Kidney glomerular epithelial cell (primary cell): ENCODE measurements at regions not wholly inside any gene's neighbourhood (a gene's known extent, or its start where the extent isn't known, plus 50 kb on each side); places are given as distances from the start of the nearest gene placed in this dataset.

Experiments used
- DNase-seq: peaks from one replicate; lab custom pipeline; 2025; lab: John Stamatoyannopoulos, UW

- no peak for DNase-seq
These were observed 85.8 kb upstream of the PRNP start for GRCh38 chr20:4600308-4601014.

GRCh38 chr20:4597215-4597614 is 89.0 kb upstream of the PRNP start:
- DNase-seq, result no peak

DNA sequence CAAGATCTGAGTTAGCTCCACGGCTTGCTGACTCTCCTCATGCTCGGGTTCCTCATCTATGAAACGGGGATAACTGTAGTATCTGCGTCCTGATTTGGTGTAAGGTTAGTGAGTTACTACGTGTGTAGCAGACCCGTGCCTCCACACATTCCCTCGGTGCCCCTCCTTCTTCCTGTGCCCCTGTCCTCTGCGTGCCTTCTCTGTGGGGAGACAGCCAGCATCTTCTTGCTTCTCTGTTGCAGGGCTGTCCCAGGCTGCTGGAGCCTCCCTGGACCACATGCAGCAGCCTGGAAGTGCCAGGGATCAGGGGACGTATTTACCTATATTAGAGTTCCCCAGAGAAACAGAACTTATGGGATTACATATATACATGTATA is 93.1 kb upstream of the PRNP start:
- DNase-seq, result no peak

DNA sequence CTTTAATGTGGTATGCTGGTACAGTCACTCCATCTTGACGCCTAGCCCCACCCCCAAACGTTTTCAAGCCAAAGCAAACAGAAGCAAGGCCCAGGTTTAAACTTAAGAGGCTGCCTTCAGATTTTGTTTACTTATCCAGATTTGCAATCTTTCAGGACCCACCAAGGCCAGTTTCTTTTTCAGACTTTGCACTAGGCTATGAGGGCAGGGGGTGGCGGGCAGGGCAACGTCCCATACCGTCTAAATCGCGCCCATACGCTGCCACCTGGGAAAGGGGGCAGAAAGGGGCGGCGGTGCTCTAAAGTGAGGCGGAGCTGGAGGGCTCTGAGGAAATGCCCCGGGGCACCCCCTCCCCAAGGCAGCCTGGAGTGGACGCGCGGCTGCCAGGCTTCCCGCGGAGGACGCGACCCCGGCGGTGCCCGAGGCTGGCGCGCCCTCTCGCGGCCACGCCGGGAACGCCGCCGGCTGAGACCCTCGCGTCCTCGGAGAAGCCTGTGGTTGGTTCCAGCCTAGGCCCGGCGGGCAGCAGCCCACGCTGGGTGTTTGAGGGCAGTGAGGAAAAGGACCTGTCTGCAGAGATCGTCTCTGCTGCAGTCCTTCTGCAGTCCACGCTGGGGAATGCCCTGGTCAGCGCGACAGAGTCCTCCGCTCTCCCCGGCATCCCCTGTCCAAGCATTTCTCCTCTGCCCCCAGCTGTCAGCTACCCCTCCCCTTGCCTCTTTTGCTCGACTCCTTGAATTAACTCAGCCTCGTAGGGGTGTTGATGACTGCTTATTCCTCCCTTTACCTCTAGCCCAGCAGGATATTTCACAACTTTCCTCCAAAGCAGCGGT is 93.7 kb upstream of the PRNP start:
- no peak for DNase-seq

DNA sequence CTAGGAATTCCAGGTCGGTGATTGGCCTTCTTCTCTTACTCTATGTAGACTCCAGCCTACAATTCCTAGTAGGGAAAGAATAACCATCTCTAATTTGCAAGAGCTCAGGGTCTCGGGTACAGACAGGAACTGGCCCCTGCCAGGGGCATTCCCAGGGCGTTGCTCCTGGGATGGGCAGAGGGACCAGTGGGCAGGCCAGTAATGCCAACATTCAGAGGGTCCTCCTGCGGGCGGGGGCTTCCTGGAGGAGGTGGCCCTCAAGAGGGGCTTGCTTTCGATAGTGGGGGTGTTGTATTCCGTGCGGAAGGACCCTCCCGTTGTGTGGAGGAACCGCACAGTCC is 94.3 kb upstream of the PRNP start:
- DNase-seq, result no peak

DNA sequence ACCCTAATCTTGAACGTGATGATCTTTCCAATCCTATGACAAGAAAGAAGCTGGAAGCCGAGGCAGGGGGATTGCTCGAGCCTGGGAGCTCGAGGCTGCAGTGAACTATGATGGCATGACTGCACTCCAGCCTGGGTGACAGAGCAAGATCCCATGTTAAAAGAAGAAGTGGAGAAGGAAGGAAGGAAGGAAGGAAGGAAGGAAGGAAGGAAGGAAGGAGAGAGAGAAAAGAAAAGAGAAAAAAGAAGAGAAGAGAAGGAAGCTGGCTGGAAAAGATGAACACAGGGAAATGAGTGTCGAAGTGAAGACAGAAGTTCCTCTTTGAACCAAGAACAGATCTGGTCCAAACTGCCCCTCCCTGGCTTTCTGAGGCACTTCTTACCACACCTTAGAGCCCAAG is 100.5 kb upstream of the PRNP start:
- no peak for DNase-seq

DNA sequence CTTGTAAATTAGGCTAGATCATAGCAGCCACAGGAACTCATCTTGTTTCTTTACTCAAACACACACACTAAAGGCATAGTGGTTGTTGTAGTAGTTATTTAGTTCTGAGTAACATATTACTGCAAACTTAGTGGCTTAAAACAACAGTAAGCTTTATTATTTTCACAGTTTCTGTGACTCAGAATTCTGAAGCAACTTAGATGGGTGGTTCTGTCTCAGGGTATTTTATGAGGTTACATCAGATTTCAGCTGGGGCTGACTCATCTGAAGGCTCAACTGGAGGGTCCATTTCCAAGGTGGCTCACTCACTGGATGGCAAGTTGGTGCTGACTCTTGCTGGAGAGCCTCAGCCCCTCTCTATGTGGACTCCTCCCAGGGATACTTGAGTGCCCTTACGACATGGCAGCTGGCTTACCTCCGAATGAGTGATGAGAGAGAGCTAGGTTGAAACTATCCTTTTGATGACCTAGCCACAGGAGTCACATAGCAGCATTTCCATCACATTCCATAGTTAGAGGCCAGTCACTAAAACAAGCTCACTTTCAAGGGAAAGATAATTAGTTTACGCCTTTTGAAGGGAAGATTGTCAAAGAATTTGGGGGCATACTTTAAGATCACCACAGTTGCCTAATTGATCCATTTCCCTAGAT is 101.0 kb upstream of the PRNP start:
- peak; percentile 39 for DNase-seq

DNA sequence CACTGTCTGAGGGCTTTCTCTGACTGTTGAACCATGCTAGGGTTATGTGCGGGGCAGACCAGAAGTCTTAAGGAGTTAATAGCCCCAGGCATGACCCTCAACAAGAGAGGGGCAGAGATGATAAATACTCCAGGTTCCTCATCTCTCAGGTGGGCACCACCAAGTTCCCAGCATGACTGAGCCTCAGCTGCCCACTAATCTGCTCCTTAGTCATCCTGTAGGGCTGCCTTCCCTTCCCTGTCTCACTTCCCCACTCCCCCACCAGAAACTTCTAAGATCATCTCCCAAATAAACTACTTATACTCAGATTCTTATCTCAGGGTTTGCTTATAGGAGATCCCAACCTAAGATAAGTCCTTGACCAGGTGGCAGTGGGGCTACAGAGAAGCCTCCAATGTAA is 101.7 kb upstream of the PRNP start:
- DNase-seq, result no peak

DNA sequence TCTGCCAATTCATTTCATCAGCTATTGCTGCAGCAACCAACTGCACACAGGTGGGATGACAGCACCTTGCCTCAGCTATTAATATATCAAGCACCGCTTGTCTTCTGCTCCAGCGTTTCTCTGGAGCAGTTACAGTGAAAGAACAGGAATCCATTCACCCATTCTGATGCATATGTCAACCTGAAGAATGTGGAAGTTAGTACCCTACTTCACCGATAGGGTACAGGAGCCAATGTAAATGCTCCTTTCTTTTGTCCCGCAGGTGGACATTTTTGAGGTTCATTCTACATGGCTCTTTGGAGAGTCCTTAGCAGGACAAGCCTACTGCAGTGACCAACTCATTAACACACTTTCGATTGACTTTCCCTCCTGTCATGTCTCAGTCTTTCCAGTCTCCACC is 104.4 kb upstream of the PRNP start:
- no peak for DNase-seq

DNA sequence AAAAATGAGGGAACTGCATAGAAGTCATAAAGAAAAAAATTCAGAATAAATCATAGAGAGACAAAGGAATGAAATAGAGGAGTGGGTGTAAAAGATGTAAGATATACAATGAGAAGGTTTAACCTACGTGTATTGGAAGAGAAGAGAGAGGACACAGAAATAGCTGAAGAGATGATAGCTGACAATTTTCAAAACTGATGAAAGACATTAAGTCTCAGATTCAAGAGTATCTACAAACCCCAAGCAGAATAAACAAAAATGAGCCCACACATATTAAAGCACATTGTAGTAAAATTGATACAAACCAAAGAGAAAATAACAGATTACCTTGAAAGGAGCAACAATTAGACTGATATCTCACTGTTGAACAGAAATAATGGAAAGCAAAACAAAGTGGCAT is 107.9 kb upstream of the PRNP start:
- DNase-seq, result no peak

GRCh38 chr20:4574356-4574690 is 111.9 kb upstream of the PRNP start:
- no peak for DNase-seq

DNA sequence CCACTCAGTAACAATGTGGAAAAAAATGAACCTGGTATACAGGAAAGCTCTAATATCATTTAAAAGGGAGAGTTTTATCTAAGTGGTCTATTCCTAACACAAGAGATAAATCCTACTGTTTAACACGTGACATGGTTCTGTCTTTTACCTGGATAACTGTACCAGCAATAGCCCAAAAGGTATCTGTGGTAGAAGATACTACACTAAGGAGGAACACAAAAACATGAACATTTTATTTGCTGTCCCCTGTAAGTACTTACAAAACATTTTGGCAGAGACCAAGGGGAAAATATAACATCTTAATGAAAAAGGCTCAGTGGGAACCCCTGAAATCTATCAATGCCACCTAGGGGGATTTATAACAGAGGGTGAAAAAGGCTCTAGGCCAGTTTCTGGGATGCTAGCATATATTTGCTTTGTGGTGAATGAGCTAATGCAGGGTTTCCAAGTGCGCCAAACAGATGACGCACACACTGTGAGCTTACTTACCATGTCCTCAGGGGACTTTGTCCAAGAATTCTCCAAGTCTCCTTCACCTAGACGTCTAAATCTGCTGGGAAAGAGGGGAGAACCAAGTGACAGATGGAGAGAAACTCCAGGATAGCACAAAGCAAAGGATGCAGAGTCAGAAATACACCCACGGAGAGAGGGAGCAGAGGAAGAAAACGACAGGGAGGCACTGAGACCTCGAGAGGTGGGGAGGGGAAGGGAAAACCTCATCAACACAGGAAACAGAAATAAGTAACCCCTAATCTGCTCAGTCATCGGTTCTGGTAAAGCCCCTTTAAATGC is 112.5 kb upstream of the PRNP start:
- DNase-seq, result peak; percentile 35

- no peak for DNase-seq
These were observed 114.3 kb upstream of the PRNP start for GRCh38 chr20:4571759-4572531.

GRCh38 chr20:4569865-4570264 is 116.4 kb upstream of the PRNP start:
- DNase-seq, result no peak

DNA sequence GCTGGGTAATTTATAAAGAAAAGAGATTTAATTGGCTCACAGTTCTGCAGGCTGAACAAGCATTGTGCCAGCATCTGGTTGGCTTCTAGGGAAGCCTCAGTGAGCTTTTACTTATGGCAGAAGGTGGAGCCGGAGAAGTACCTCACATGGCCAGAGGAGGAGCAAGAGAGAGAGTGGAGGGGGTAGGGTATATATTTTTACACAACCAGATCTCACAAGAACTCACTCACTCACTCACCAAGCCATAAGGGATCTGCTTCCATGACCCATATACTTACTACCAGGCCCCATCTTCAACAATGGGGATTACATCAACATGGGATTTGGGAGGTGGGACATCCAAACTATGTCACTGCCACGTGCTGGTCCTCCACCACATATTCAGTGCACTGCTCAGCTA is 117.2 kb upstream of the PRNP start:
- DNase-seq, result no peak

GRCh38 chr20:4568361-4568959 is 117.8 kb upstream of the PRNP start:
- no peak for DNase-seq

DNA sequence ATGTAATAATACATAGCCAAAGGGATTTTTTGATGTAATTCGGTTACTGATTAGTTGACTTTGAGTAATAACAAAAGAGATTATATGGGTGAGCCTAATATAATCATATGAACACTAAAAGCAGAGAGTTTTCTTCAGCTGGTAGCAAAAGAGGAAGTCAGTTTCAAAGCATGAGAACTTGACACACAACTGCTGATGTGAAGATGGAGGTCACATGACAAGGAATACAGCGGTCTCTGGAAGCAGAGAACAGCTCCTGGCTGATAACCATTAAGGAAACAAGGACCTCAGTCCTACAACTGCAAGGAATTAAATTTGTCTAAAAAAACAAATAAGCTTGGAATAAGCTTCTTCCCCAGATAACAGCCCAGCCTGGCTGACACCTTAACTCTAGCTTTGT is 119.1 kb upstream of the PRNP start:
- DNase-seq, result no peak

DNA sequence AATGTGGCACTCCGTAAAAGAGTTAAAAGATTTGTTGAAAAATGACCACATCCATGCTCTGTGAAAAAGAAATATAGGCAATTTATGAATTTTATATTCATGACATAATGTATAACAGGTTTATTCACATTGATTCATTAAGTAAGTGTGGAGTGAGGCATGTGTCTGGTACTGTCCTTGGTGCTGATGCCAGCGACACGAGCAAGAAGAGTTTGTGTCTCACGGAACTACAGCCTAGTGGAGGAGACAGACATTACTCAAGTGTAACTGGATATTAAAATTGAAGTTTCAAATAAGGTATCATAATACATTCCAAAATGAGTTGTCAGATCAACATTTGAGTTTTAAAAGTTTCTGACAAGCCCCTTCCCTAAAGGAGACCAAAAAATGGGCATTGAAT is 122.7 kb upstream of the PRNP start:
- DNase-seq, result peak; percentile 69

DNA sequence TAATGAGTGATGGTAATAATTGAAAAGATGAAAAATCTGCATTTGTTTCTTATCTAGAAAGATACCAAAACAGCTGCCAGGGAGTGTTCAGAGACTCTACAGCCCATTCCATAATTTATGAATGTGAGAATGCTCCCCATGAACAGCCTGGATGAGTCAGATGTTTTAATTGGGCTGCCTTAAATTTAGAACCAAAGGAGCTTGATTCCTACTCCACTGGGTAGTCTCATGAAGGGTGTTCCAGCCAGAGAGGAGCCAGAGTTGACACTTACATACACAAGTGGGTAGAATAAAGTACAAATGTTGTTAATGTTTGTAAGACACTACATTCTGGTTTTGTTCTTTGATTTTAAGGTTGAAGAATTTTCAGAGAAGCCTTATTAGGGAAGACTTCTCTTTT is 123.2 kb upstream of the PRNP start:
- DNase-seq, result no peak

DNA sequence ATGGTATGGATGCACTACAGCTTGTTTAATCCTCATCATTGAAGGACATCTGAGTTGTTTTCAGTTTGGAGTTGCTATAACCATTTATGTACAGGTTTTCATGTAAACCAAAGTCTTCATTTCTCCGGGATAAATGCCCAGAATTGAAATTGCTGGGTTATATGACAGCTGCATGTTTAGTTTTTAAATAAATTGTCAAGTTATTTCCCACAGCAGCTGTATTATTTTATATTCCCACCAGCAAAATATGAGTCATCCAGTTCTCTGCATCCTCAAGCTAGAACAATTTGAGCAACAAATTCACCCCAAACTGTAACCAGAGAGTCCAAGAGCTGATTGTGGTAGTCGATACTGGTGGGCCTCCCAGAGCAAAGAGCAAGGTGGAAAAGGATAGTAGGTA is 125.6 kb upstream of the PRNP start:
- DNase-seq, result no peak

GRCh38 chr20:4559906-4560305 is 126.3 kb upstream of the PRNP start:
- DNase-seq, result no peak

GRCh38 chr20:4559106-4559505 is 127.2 kb upstream of the PRNP start:
- DNase-seq, result no peak
